ENCODE measurements at regions not wholly inside any gene's neighbourhood (a gene's known extent, or its start where the extent isn't known, plus 50 kb on each side); places are given as distances from the start of the nearest gene placed in this dataset.
A peak's percentile ranks its signal among the peaks of the same experiment; 100 is the strongest.

DNA sequence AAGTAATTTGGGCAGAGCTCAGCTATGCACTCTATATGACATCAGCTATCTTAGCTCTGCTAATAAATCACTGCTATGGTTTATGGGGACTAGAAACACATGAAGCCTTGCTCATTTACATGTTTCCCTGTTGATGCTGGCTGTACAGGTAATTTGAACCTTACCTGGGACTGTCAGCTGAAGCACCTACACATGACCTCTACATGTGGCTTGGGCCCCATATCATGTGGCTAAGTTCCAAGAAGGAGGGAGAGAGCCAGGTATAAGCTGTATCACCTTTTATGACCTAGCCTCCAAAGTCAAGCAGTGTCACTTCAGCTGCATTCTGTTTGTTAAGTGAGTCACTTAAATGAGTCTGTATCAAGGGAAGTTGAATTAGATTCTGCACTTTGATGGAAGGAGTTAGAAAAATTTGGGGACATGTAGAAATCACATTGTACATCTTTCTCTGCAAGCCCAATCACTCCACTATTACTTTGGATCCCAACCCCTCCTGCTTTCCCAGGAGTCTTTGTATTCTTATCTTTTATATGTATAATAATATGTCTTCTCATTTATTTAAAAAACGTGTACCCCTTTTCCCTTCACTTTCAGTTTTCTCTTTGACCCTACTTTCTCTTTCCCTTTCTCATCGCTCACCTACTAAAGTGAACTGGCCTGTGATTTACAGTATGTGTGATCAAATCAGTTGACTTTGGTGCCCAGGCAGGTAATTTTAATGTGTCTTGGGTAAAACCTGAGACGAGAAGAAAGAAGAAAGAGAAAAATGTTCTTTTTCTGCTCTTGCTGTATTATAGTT is 53.4 kb upstream of the PRKACB start:
- no peak for DNase-seq (ENCODE audit: low spot score)

DNA sequence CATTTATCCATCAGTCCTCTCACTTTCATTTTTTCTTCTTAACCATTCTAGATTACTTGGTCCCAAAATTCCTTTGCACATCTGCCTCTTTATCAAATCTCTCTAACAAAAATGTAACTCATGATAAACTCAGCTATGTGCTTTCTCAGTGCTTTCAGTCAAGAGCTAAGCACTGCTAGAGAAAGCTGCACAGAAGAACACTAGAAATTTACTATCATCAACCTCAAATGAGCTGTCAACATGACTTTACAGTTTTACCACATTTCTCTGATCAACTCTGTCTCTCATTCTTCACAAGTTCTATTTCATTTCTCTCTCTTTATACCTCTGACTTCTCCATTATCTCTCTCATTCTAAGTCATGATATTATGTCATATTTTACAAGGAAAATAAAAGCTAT is 54.2 kb upstream of the PRKACB start:
- no peak for DNase-seq (ENCODE audit: low spot score)

DNA sequence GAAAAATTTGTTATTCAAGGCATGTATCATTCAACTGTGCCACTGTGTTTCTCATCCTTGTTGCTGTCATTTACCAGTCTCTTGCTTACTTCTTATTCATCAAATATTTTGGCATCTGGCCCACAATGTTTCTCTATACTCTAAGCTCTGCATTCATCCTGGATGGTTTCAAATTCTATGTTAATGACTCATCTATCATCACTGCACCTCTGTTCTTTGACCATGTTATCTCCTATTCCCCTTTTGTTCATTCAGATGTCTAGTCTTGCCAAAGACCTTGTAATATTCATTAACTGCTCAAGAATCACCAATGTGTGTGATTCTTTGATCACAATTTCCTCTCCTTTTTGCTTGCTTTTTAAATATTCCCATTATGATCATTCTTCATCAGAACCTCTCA is 54.6 kb upstream of the PRKACB start:
- peak; percentile 76 for DNase-seq (ENCODE audit: low spot score)

DNA sequence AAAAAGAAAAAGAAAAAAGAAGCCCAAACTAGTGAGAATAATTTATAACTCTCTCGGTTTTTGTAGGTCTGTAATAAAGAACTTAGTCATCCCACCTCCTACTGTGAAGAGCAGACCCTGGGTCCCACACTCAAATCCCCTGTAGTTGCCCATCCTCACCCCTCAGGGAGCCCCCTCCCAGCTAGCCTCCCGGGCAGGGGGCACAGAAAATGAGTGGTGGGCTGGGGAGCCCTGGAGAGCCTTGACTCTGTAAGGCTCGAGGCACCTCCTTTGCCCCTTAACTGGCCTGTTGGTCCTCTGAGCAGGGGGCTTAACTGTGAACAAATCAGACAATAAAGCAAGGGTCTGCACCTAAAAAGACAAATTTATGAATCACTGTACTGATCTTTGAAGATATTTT is 57.5 kb upstream of the PRKACB start:
- DNase-seq (ENCODE audit: low spot score) = no peak

DNA sequence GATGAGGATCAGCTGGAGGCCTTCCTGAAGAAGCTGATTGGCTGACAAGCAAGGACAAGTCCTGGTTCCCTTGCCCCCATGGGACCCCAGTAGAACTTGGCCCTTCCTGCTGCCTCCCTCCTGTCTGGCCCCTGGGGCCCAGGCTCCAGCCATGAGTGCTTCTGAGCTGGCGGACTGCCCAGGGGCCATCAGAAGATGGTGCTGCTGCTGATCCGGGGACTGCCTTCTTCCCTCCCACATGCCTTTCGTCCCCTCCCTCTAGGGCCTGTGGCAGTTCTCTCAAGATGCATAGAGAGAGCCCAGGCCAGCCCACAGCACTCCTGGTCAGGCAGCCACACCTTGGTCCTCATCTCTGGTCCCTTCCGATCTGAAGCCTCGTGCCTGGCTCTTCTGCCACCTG is 57.9 kb upstream of the PRKACB start:
- no peak for DNase-seq (ENCODE audit: low spot score)

DNA sequence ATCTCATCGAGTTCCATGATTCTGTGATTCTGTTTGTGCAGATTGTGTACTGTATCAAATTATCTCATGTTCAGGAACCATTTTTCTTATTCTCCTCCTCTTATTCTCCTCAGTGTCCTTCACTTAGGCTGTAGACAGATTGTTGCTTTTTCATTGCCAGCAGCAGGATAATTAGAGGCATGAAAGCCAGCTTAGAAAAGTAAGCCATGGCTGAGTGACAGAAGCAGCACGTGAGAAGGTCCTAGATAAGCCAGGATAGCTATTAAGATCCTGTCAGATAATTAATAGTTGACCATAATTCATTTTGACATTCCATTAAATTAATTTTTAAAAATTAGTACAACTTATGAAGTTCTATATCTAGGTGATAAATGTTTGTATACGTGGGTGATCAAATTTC is 60.8 kb upstream of the PRKACB start:
- DNase-seq (ENCODE audit: low spot score) = no peak

DNA sequence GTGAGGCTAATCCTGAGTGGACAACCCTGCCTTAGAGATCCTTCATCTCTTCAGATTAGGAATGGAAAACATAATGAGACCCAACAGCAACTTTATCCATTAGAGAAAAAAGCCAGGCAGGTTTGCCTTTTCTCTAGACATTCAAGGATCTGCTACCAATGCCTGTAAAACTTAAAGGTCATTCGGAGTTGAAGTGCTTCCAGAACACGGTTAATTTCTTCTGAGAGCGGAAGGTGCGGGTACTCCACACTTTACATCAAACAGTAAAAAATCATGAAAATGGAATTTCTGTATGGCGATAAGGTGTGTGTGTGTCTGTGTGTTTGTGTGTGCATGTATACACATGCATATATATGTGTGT is 65.2 kb upstream of the PRKACB start:
- no peak for DNase-seq (ENCODE audit: low spot score)

DNA sequence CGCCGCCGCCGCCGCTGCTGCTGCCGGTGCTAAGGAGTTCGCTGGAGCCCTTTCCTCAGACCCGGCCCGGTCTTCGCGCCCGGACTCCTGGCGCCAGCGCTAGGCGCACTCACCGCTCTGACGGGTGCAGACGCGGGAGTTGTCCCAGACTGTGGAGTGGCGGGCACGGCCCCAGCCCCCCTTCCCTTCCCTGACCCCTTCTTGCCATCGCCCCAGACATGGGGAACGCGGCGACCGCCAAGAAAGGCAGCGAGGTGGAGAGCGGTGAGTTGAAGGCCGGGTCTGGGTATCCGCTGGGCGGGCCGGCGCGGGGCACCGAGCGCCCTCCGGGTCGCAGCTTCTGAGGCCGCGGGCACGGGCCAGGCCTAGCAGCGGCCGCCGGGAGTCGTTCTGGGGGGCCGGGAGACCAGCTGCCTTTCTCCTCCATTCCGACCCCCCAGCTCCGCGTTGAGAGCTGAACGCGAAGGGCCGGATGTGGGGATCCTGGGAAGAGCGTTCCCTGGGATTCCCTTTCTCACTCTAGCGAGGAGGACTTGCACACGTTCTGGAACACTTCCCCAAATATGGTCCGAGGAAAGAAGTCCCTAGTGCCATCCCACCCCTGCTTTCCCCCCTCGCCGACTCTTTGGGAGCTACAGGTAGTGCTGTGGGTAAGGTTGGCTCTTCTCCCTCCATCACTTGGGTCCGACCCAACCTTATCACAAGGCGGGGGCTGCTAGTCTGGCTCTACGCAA is 65.8 kb upstream of the PRKACB start:
- peak; percentile 33 for DNase-seq (ENCODE audit: low spot score)

DNA sequence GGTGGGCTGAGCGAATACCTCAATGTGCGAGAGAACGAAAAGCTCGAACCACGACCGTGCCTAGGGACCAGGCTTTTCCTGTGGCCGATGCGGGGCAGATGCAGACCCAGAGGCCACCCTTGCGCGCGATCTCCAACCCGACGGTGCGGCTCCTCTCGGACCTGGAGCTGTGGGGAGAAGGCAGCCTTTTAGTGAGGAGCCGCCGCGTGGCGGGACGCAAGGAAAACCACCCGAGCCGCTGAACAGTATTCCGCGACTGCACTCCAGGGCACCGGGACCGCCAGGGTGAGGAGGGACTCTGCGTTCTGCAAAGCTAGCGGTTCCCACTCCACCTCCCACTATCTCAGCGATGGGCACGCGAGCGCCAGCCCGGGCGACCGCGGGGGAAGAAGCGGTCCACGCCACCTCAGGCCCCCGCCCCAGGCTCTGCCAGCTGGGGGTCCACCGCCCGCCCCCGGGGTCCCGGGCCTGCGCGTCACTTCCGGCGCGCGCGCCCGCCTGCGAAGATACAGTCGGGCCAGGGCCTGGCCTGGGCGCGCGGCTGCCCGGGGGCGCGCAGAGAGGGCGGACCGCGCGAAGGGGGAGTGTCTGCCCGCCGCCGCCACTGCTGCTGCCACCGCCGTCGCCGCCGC is 66.5 kb upstream of the PRKACB start:
- DNase-seq (ENCODE audit: low spot score) = peak; percentile 70

DNA sequence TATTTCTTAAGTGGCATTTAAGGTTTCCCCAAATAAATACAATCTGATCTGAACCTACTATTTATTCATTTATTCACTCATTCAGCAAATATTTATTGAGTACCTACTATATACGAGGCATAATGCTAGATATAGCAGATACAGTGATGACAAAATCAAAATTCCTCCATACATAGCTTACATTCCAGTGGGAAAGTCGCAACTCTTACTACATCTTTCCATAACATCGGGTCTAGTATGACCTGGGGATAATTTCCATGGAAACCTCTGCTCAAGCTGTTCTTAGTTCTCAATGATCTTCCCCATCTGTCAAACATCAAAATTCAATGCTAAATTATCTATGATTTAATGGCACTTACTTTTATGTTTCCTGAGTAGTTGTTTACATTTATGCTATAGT is 70.8 kb upstream of the PRKACB start:
- no peak for DNase-seq (ENCODE audit: low spot score)

DNA sequence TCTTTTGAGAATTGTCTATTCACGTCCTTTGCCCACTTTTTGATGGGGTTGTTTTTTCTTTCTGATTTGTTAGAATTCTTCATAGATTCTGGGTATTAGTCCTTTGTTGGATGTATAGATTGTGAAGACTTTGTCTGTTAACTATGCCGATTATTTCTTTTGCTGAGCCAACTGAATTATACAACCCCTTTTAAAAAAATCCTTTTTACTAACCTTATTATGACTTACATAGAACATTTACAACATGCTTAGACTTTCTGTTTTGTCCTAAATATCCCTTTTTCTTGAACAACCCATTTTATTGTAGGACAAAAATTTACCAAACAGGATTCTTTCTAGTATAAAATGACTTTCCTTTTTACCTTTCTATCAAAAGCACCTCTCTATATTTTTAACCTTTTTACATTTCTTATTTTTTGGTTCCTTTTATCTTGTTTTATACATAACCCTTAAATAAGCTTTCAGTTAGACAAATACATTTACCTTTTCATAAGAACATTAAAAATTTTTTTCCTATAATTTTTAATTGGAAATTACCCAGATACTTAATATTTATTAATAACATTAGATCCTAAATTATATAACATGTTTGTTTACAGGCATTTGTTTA is 70.4 kb upstream of the TTLL7 start:
- no peak for DNase-seq (ENCODE audit: low spot score)

DNA sequence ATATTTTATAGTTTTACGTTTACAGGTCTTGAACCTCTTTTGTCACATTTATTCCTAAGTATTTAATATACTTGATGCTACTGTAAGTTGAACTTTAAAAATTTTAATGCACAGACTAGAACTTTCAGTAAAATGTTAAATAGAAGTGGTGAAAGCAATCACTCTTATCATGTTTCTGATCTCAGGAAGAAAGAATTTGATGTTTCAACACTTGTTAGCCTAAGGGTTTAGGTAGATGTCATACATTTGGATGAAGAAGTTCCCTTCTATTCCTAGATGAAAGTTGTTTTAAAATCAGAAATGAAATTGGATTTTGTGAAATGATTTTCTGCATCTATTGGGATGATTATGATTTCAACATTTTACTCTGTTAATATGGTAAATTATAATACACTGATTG is 63.6 kb upstream of the TTLL7 start:
- no peak for DNase-seq (ENCODE audit: low spot score)

DNA sequence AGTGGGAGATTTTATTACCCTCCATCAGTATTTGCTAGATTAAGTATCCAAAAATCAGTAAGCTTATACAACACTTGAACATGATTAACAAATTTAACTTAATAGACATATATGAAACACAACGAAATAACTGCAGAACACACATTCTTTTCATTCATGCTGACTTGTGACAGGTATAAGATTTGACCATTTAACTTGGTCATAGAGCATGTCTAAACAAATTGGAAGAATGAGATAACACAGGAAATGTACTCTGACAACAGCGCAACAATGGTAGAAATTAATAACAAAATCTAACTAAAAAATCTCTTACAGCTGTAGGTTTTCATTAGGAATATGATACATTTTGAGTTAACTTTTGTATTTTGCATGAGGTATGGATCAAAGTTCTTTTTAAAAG is 62.4 kb upstream of the TTLL7 start:
- no peak for DNase-seq (ENCODE audit: low spot score)

DNA sequence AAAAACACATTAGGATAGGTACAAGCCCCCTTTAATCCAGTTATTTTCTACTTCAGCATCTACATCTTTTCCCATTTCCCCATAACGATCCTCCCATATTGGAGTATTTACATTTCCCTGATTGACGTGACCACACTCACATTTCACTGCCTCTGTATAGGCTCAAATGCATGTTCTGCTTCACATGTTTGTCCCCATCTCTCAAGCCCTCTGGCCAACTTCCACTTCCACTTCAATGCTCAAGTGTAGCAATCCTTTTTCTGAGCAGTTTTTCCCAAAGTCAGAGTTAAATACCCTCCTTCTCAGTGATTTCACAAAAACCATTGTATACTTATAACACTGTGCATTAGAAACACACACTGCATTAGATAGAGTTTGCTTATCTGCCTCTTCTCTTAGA is 61.8 kb upstream of the TTLL7 start:
- no peak for DNase-seq (ENCODE audit: low spot score)

DNA sequence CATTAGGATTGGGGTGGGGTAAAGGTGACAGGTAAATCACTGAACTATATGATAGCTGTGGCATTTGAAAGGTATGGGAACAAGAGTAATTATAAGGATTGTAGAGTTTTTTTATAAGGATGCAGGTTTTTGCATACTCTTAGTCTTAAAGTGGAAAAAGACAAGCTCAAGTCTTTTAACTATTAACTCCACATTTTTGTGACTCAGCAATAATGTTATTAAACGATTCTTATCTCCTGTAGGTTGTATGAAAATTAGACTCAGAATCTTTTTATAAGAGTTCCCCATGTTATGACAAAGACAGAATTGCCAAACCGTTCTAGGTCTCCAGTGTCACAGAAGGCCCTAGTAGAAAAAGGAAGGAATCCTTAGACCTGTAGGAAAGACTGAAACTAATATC is 49.9 kb upstream of the TTLL7 start:
- DNase-seq (ENCODE audit: low spot score) = no peak

All from SW480 (cell line).